CD4-positive, alpha-beta T cell (primary cell): ENCODE measurements at regions not wholly inside any gene's neighbourhood (a gene's known extent, or its start where the extent isn't known, plus 50 kb on each side); places are given as distances from the start of the nearest gene placed in this dataset.

Source experiments
- ATAC-seq: fragments of 200-7000 bp; cut with Tn5 transposase; one replicate; pipeline ENCODE4 v1.10.0; 2022; ENCODE audit warnings: mild to moderate bottlenecking; ENCODE audit not compliant: poor library complexity
- CTCF ChIA-PET: fragments of 350-600 bp; sonication (Branson Sonifier 250); formaldehyde crosslinking; loops from one replicate; lab custom pipeline; 2021; ENCODE audit warnings: antibody characterized with exemption, inconsistent platforms; lab: Charles Lee
- POLR2A ChIA-PET: fragments of 350-600 bp; sonication (Branson Sonifier 250); formaldehyde crosslinking; loops from one replicate; lab custom pipeline; 2021; ENCODE audit warnings: antibody characterized with exemption, inconsistent platforms; lab: Charles Lee
- DNase-seq, 14 experiments: peaks; one replicate each; pipeline ENCODE4 v3.0.0-alpha.2; 2013 to 2020; ENCODE audit warnings: mixed read lengths in 2 of 14
- H3K27ac ChIP-seq, 2 donors: one replicate each; pipeline versions ENCODE4 v1.5.1 to v1.7.0; 2013; ENCODE audit warnings: low read length in 2 of 2, low read depth in 1 of 2, mild to moderate bottlenecking in 1 of 2
- H3K27me3 ChIP-seq, 2 experiments: 1 replicate in 1 of 2; 2 replicates in 1 of 2; pipeline versions ENCODE4 v1.6.1 to v1.7.0; 2013; ENCODE audit warnings: low read length in 2 of 2, control low read depth in 1 of 2, mild to moderate bottlenecking in 1 of 2, moderate library complexity in 1 of 2; ENCODE audit not compliant: insufficient read depth in 2 of 2, control insufficient read depth in 1 of 2
- H3K36me3 ChIP-seq: one replicate; pipeline ENCODE4 v1.6.1; 2013; ENCODE audit warnings: low read length, control low read depth; ENCODE audit not compliant: insufficient read depth
- H3K4me1 ChIP-seq: one replicate; pipeline ENCODE4 v1.6.1; 2013; ENCODE audit warnings: low read length, control low read depth; ENCODE audit not compliant: insufficient read depth
- H3K4me3 ChIP-seq: one replicate; pipeline ENCODE4 v1.5.1; 2013; ENCODE audit warnings: mild to moderate bottlenecking, low read length, moderate library complexity
- H3K9me3 ChIP-seq, 2 experiments: 1 replicate in 1 of 2; 2 replicates in 1 of 2; pipeline versions ENCODE4 v1.6.1 to v1.7.0; 2013; ENCODE audit warnings: low read length in 2 of 2, mild to moderate bottlenecking in 2 of 2, control low read depth in 1 of 2, moderate library complexity in 1 of 2; ENCODE audit not compliant: control insufficient read depth in 1 of 2, insufficient read depth in 1 of 2
- H3K27ac Mint-ChIP-seq: one replicate; pipeline ENCODE4 v1.8.0; 2020; ENCODE audit warnings: mixed read lengths
- H3K27me3 Mint-ChIP-seq: one replicate; pipeline ENCODE4 v1.8.0; 2021; ENCODE audit warnings: mixed read lengths
- H3K36me3 Mint-ChIP-seq: one replicate; pipeline ENCODE4 v1.8.0; 2021; ENCODE audit warnings: low read depth, mixed read lengths
- H3K4me1 Mint-ChIP-seq: one replicate; pipeline ENCODE4 v1.8.0; 2021; ENCODE audit warnings: low read depth, mixed read lengths
- H3K4me3 Mint-ChIP-seq: one replicate; pipeline ENCODE4 v1.8.0; 2020; ENCODE audit warnings: mild to moderate bottlenecking, mixed read lengths
- H3K9me3 Mint-ChIP-seq: one replicate; pipeline ENCODE4 v1.8.0; 2020; ENCODE audit warnings: mixed read lengths
- intact Hi-C, 2 experiments: fragments of 100-400 bp; cut with DNase I in 1 of 2; cut with micrococcal nuclease in 1 of 2; formaldehyde crosslinking; loops; one replicate each; pipeline versions ENCODE4 v1.15.1 to v1.9.0; 2023 to 2025; cut with DNase I, micrococcal nuclease
- TF ChIP-seq, protein P1 (sequence below): fragments of 200-600 bp; IDR thresholded peaks from one replicate; pipeline ENCODE4 v1.8.0; 2022; ENCODE audit warnings: antibody characterized with exemption, mild to moderate bottlenecking

DNA sequence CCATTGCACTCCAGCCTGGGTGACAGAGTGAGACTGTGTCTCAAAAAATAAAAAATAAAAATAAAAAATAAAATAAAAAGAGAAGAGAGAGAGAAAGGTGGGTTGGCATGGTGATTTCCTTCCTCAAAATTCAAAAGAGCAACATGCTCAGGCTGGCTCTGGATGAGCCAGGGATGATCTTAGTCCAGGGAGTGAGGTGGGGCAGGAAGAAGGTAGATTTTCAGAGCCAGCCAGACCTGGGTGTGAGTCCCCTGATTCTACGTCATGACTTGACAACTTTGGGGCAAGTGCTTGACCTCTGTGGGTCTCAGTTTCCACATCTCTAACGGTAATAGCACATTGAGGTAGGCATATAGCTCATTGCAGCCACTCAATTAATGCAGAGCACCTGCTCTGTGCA, 109.4 kb upstream of the CTBP2 start:
- no peak overlapping the region for H3K4me3 Mint-ChIP-seq
- no peak for ATAC-seq
- no peaks in the 10 kb centered on the region for H3K9me3 Mint-ChIP-seq
- intact Hi-C loops = no loop called here
- H3K36me3 Mint-ChIP-seq = no peaks in the 10 kb centered on the region
- no peak for DNase-seq
- Histone ChIP-seq H3K4me1 (no peaks in the 10 kb centered on the region), H3K27me3 (no peaks in the 10 kb centered on the region), H3K9me3 (peaks cover 0 to 17% of the 10 kb centered on the region in 2 experiments), H3K4me3 (no peak overlapping the region), H3K27ac (no peak overlapping the region), H3K36me3 (no peaks in the 10 kb centered on the region)
- H3K27ac Mint-ChIP-seq = no peak overlapping the region
- TF ChIP-seq, protein P1, sequence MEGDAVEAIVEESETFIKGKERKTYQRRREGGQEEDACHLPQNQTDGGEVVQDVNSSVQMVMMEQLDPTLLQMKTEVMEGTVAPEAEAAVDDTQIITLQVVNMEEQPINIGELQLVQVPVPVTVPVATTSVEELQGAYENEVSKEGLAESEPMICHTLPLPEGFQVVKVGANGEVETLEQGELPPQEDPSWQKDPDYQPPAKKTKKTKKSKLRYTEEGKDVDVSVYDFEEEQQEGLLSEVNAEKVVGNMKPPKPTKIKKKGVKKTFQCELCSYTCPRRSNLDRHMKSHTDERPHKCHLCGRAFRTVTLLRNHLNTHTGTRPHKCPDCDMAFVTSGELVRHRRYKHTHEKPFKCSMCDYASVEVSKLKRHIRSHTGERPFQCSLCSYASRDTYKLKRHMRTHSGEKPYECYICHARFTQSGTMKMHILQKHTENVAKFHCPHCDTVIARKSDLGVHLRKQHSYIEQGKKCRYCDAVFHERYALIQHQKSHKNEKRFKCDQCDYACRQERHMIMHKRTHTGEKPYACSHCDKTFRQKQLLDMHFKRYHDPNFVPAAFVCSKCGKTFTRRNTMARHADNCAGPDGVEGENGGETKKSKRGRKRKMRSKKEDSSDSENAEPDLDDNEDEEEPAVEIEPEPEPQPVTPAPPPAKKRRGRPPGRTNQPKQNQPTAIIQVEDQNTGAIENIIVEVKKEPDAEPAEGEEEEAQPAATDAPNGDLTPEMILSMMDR = no peak
- CTCF ChIA-PET = no interaction called here
- H3K27me3 Mint-ChIP-seq = peaks cover 5% of the 10 kb centered on the region
- no peaks in the 10 kb centered on the region for H3K4me1 Mint-ChIP-seq
- POLR2A ChIA-PET = no interaction called here

DNA sequence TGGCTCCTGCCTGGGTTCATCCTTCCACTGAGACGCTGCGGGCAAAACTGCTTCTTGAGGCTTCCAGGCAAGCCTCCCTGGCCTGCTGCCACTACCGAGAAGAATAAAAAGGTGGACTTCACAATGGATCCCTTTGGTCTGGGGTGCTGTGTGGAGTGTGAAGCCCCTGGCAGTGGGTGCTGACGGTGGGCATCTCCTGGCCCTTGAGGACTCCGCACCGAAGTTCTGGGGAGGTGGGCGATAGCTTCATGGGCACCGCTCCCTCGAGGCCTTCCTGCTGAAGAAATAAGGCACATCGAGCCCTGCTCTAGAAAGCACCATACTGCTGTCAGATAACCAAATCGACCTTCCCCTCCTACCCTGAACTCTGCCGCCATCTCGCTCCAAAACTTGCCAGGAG, 106.6 kb upstream of the CTBP2 start:
- ChIA-PET POLR2A (no interaction called here), CTCF (no interaction called here)
- Mint-ChIP-seq H3K36me3 (no peaks in the 10 kb centered on the region), H3K4me3 (no peak overlapping the region), H3K9me3 (no peaks in the 10 kb centered on the region), H3K4me1 (no peaks in the 10 kb centered on the region), H3K27me3 (peaks cover 5% of the 10 kb centered on the region), H3K27ac (no peak overlapping the region)
- TF ChIP-seq, protein P1 = no peak
- ATAC-seq = no peak
- Histone ChIP-seq H3K27ac (no peak overlapping the region), H3K27me3 (no peaks in the 10 kb centered on the region), H3K4me3 (no peak overlapping the region), H3K9me3 (peaks cover 0 to 17% of the 10 kb centered on the region in 2 experiments), H3K36me3 (no peaks in the 10 kb centered on the region), H3K4me1 (no peaks in the 10 kb centered on the region)
- DNase-seq = no peak
- intact Hi-C loops = no loop called here

DNA sequence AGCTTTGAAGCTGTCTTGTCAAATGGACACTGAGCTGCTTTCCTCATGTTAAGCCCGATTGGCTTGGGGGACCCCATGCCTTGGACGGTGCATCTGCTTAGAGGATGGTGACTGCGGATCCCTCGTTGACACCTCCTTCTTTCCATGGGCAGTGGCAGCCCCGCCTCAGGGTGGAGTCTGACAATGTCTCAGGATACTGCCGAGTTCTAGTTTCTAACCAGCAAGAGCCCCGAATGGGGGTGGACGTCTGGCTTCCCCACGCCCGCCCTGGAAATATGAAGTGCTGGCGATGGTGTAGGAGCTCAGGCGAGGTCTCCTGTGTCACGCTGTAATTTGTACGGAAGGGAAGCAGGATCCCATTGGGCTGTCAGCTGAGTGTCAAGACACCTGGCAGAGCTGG, 106.2 kb upstream of the CTBP2 start:
- H3K9me3 Mint-ChIP-seq = no peaks in the 10 kb centered on the region
- H3K27me3 Mint-ChIP-seq = peaks cover 5% of the 10 kb centered on the region
- no peaks in the 10 kb centered on the region for H3K27me3 ChIP-seq
- H3K4me1 ChIP-seq = no peaks in the 10 kb centered on the region
- intact Hi-C loops = no loop called here
- H3K36me3 Mint-ChIP-seq = no peaks in the 10 kb centered on the region
- ATAC-seq = no peak
- CTCF ChIA-PET = interaction anchor here (0.7 kb wide), 1 partner anchor 32 kb away, joined by 3 read pairs; no protein-coding TSS in a partner anchor
- H3K27ac Mint-ChIP-seq = no peak overlapping the region
- no peaks in the 10 kb centered on the region for H3K4me1 Mint-ChIP-seq
- H3K4me3 ChIP-seq = no peak overlapping the region
- no peaks in the 10 kb centered on the region for H3K36me3 ChIP-seq
- H3K27ac ChIP-seq = no peak overlapping the region
- peaks cover 0 to 15% of the 10 kb centered on the region in 2 experiments for H3K9me3 ChIP-seq
- TF ChIP-seq, protein P1 = no peak
- no peak for DNase-seq
- no peak overlapping the region for H3K4me3 Mint-ChIP-seq
- POLR2A ChIA-PET = no interaction called here
